BJ (cell line): ENCODE measurements at regions not wholly inside any gene's neighbourhood (a gene's known extent, or its start where the extent isn't known, plus 50 kb on each side); places are given as distances from the start of the nearest gene placed in this dataset.

ENCODE experiments used
- CTCF ChIA-PET: fragments of 350-600 bp; formaldehyde crosslinking; extraction: SDS; loops from one replicate; lab custom pipeline; 2021; ENCODE audit warnings: antibody characterized with exemption, inconsistent platforms; lab: Yijun Ruan, JAX
- POLR2A ChIA-PET: fragments of 300-600 bp; sonication (Branson Sonifier 250); formaldehyde crosslinking; extraction: SDS; loops from one replicate; lab custom pipeline; 2021; ENCODE audit warnings: antibody characterized with exemption; lab: Charles Lee
- DNase-seq: peaks from one replicate; pipeline ENCODE4 v3.0.0-alpha.2; 2011; ENCODE audit warnings: low read depth
- H3K27me3 ChIP-seq: 2 replicates; pipeline ENCODE4 v1.6.0; 2011; ENCODE audit warnings: low read length; ENCODE audit not compliant: control insufficient read depth, insufficient read depth
- H3K36me3 ChIP-seq: 2 replicates; pipeline ENCODE4 v1.5.1; 2011; ENCODE audit warnings: low read length; ENCODE audit not compliant: control insufficient read depth, insufficient read depth
- H3K4me3 ChIP-seq: 2 replicates; pipeline ENCODE4 v1.5.1; 2011; ENCODE audit warnings: low read depth, mild to moderate bottlenecking, control low read depth, low read length
- CTCF ChIP-seq: IDR thresholded peaks from 2 replicates; pipeline ENCODE4 v1.5.1; 2011; ENCODE audit warnings: low read depth, mild to moderate bottlenecking, control low read depth, inconsistent platforms, low read length, moderate library complexity; ENCODE audit not compliant: insufficient read depth

DNA sequence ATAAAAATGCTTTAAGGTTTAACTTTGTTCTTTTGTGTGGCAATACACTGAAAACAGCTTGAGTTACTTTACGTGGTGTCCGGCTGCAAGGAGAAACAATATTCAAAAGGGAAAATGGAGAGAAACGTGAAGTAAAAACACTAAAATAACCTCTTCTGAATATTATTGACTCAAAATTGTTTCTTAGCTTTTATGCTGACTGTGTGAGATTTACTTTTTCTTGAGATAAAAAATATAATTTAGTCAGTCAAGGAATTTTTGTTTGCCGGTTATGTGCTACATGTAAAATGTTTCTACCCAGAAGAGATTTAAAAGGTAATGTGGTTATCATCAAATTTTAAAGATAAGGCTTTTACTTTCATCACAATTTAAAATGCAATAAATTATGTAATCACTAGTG is 200.6 kb upstream of the GPC6 start:
- no peak for TF ChIP-seq CTCF
- POLR2A ChIA-PET, result no interaction called here
- CTCF ChIA-PET, result interaction anchor here (1.0 kb wide), 1 partner anchor 8 kb away, joined by 3 read pairs; no protein-coding TSS in a partner anchor

DNA sequence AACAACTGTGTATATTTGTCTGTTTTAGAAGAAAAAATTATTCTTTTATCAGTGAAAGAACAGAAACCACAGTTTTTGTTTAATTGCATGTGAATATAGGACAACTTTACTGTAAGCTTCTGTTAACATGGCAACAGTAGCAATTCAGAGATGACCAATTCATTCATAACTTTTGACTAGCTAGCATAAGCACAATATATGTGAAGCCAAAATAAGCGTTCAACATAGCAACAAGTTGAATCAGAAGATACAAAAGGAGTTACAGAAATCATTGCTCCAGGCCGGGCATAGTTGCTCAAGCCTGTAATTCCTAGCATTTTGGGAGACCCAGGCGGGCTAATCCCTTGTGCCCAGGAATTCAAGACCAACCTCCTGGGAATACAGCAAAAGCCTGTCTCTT is 197.1 kb upstream of the GPC6 start:
- no peaks in the 10 kb centered on the region for H3K36me3 ChIP-seq
- DNase-seq, result no peak
- TF ChIP-seq CTCF, result no peak
- ChIA-PET POLR2A (no interaction called here), CTCF (no interaction called here)
- H3K4me3 ChIP-seq, result no peak overlapping the region
- no peaks in the 10 kb centered on the region for H3K27me3 ChIP-seq

More for the DNA sequence above, 200.6 kb upstream of the GPC6 start:
- DNase-seq, result no peak
- H3K4me3 ChIP-seq, result no peak overlapping the region
- H3K36me3 ChIP-seq, result no peaks in the 10 kb centered on the region
- no peaks in the 10 kb centered on the region for H3K27me3 ChIP-seq

DNA sequence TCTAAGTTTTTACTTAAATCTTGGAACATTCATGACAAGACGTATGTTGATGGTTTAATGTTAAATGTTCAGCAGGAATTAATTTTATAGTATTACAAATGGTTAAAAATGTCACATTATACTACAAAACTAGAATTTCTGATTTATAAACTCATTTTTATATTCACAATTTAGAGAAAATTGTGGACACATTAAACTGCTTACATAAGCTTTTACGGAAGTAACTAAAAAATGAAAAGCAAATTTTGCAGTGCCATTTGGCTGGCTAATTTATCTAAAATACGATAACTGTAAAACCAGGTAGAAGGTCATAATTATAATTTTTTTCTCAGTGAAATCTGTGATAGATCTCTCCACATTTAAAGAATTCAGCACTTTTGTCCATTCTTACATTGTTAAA is 190.2 kb upstream of the GPC6 start:
- H3K4me3 ChIP-seq, result no peak overlapping the region
- no peaks in the 10 kb centered on the region for H3K27me3 ChIP-seq
- TF ChIP-seq CTCF, result no peak
- CTCF ChIA-PET, result no interaction called here
- no peaks in the 10 kb centered on the region for H3K36me3 ChIP-seq
- POLR2A ChIA-PET, result no interaction called here
- DNase-seq, result no peak

GRCh38 chr13:93037780-93038179 is 188.8 kb upstream of the GPC6 start:
- no peak for DNase-seq
- H3K4me3 ChIP-seq, result no peak overlapping the region
- H3K27me3 ChIP-seq, result no peaks in the 10 kb centered on the region
- H3K36me3 ChIP-seq, result no peaks in the 10 kb centered on the region
- CTCF ChIA-PET, result no interaction called here
- POLR2A ChIA-PET, result no interaction called here
- no peak for TF ChIP-seq CTCF

- no peak overlapping the region for H3K4me3 ChIP-seq
- H3K27me3 ChIP-seq, result no peaks in the 10 kb centered on the region
- ChIA-PET POLR2A (no interaction called here), CTCF (no interaction called here)
- no peak for DNase-seq
- TF ChIP-seq CTCF, result no peak
- no peaks in the 10 kb centered on the region for H3K36me3 ChIP-seq
Observed at GRCh38 chr13:93038187-93038586, 188.4 kb upstream of the GPC6 start.
